GM21723 (cell line): ENCODE measurements at regions not wholly inside any gene's neighbourhood (a gene's known extent, or its start where the extent isn't known, plus 50 kb on each side); places are given as distances from the start of the nearest gene placed in this dataset.
"Not testable (repeated sequence)": the region's sequence is repeated elsewhere in the genome, so short reads cannot be mapped to it uniquely, and the experiment has no call there.

Experiments
- ATAC-seq: cut with Tn5 transposase; IDR thresholded peaks from one replicate; pipeline ENCODE4 v1.9.1; 2021; ENCODE audit warnings: mild to moderate bottlenecking, moderate library complexity; ENCODE audit not compliant: unreplicated experiment

- ATAC-seq: no peak
Measured at GRCh38 chr1:234827656-234828055, 217.7 kb upstream of the IRF2BP2 start.

GRCh38 chr1:234827181-234827580 lies 217.2 kb upstream of the IRF2BP2 start:
- no peak for ATAC-seq

- no peak for ATAC-seq
Measured at GRCh38 chr1:234826352-234826751, 216.4 kb upstream of the IRF2BP2 start.

- ATAC-seq: no peak
Measured at GRCh38 chr1:234825498-234826165, 215.7 kb upstream of the IRF2BP2 start.

- ATAC-seq: not testable (repeated sequence)
Measured at GRCh38 chr1:234824836-234825235, 214.9 kb upstream of the IRF2BP2 start.

GRCh38 chr1:234823191-234824176 lies 213.5 kb upstream of the IRF2BP2 start:
- no peak for ATAC-seq

GRCh38 chr1:234821840-234822239 lies 211.9 kb upstream of the IRF2BP2 start:
- no peak for ATAC-seq

GRCh38 chr1:234820597-234820996 lies 210.6 kb upstream of the IRF2BP2 start:
- no peak for ATAC-seq

GRCh38 chr1:234819845-234820244 lies 209.9 kb upstream of the IRF2BP2 start:
- not testable (repeated sequence) for ATAC-seq

- not testable (repeated sequence) for ATAC-seq
Measured at GRCh38 chr1:234818040-234818387, 208.0 kb upstream of the IRF2BP2 start.

GRCh38 chr1:234817313-234818039 lies 207.5 kb upstream of the IRF2BP2 start:
- not testable (repeated sequence) for ATAC-seq

GRCh38 chr1:234816864-234817263 lies 206.9 kb upstream of the IRF2BP2 start:
- ATAC-seq: not testable (repeated sequence)

- not testable (repeated sequence) for ATAC-seq
Measured at GRCh38 chr1:234816186-234816851, 206.3 kb upstream of the IRF2BP2 start.

- ATAC-seq: not testable (repeated sequence)
Measured at GRCh38 chr1:234815295-234815815, 205.4 kb upstream of the IRF2BP2 start.

- not testable (repeated sequence) for ATAC-seq
Measured at GRCh38 chr1:234814235-234814634, 204.3 kb upstream of the IRF2BP2 start.

- not testable (repeated sequence) for ATAC-seq
Measured at GRCh38 chr1:234811824-234812223, 201.8 kb upstream of the IRF2BP2 start.

GRCh38 chr1:234810726-234811125 lies 200.7 kb upstream of the IRF2BP2 start:
- not testable (repeated sequence) for ATAC-seq

GRCh38 chr1:234809854-234810245 lies 199.9 kb upstream of the IRF2BP2 start:
- ATAC-seq: not testable (repeated sequence)

GRCh38 chr1:234808943-234809853 lies 199.2 kb upstream of the IRF2BP2 start:
- ATAC-seq: not testable (repeated sequence)
